CD4-positive, alpha-beta memory T cell (primary cell): ENCODE measurements at regions not wholly inside any gene's neighbourhood (a gene's known extent, or its start where the extent isn't known, plus 50 kb on each side); places are given as distances from the start of the nearest gene placed in this dataset.
A peak's percentile ranks its signal among the peaks of the same experiment; 100 is the strongest.
"Not testable (repeated sequence)": the region's sequence is repeated elsewhere in the genome, so short reads cannot be mapped to it uniquely, and the experiment has no call there.

Experiments
- CTCF ChIA-PET: fragments of 350-600 bp; sonication (Branson Sonifier 250); formaldehyde crosslinking; loops from one replicate; lab custom pipeline; 2021; ENCODE audit warnings: inconsistent platforms; ENCODE audit not compliant: partially characterized antibody; lab: Charles Lee
- POLR2A ChIA-PET: fragments of 350-600 bp; sonication (Branson Sonifier 250); formaldehyde crosslinking; loops from one replicate; lab custom pipeline; 2021; ENCODE audit not compliant: partially characterized antibody; lab: Charles Lee
- DNase-seq, 5 donors: peaks; one replicate each; pipeline versions ENCODE4 v3.0.0 to v3.0.0-alpha.2; 2020 to 2022; ENCODE audit warnings: mixed read lengths in 1 of 5
- H3K27ac ChIP-seq: one replicate; pipeline ENCODE4 v1.7.0; 2013; ENCODE audit warnings: low read depth, low read length
- H3K27me3 ChIP-seq: 2 replicates; pipeline ENCODE4 v1.7.0; 2013; ENCODE audit warnings: mild to moderate bottlenecking, low read length, moderate library complexity; ENCODE audit not compliant: insufficient read depth
- H3K36me3 ChIP-seq: 2 replicates; pipeline ENCODE4 v1.7.0; 2013; ENCODE audit warnings: mild to moderate bottlenecking, low read length, moderate library complexity; ENCODE audit not compliant: insufficient read depth
- H3K4me1 ChIP-seq: 2 replicates; pipeline ENCODE4 v1.7.0; 2013; ENCODE audit warnings: mild to moderate bottlenecking, low read length, moderate library complexity; ENCODE audit not compliant: insufficient read depth
- H3K4me3 ChIP-seq, 2 donors: one replicate each; pipeline ENCODE4 v1.7.0; 2013; ENCODE audit warnings: low read length in 2 of 2, mild to moderate bottlenecking in 1 of 2
- H3K9me3 ChIP-seq, 2 donors: one replicate each; pipeline ENCODE4 v1.7.0; 2013; ENCODE audit warnings: low read length in 2 of 2, control low read depth in 1 of 2; ENCODE audit not compliant: control insufficient read depth in 1 of 2
- H3K27ac Mint-ChIP-seq, 7 donors: one replicate each; pipeline ENCODE4 v1.8.0; 2020 to 2021; ENCODE audit warnings: mixed read lengths in 7 of 7, mild to moderate bottlenecking in 6 of 7, inconsistent platforms in 3 of 7, moderate library complexity in 3 of 7
- H3K27me3 Mint-ChIP-seq, 2 donors: one replicate each; pipeline ENCODE4 v1.8.0; 2020 to 2021; ENCODE audit warnings: mixed read lengths in 2 of 2
- H3K36me3 Mint-ChIP-seq, 2 donors: one replicate each; pipeline ENCODE4 v1.8.0; 2020 to 2021; ENCODE audit warnings: mixed read lengths in 2 of 2, inconsistent platforms in 1 of 2, mild to moderate bottlenecking in 1 of 2
- H3K4me1 Mint-ChIP-seq, 4 donors: one replicate each; pipeline ENCODE4 v1.8.0; 2020 to 2021; ENCODE audit warnings: mixed read lengths in 4 of 4, mild to moderate bottlenecking in 1 of 4
- H3K4me3 Mint-ChIP-seq, 8 donors: one replicate each; pipeline ENCODE4 v1.8.0; 2020 to 2021; ENCODE audit warnings: mixed read lengths in 8 of 8, mild to moderate bottlenecking in 7 of 8, moderate library complexity in 6 of 8, inconsistent platforms in 3 of 8
- H3K9me3 Mint-ChIP-seq, 8 donors: one replicate each; pipeline ENCODE4 v1.8.0; 2020 to 2021; ENCODE audit warnings: mixed read lengths in 8 of 8, mild to moderate bottlenecking in 5 of 8, inconsistent platforms in 3 of 8, moderate library complexity in 1 of 8
- intact Hi-C: fragments of 100-400 bp; cut with micrococcal nuclease; formaldehyde crosslinking; loops from one replicate; pipeline ENCODE4 v1.15.1; 2023

- POLR2A ChIA-PET, H3K9me3 Mint-ChIP-seq, CTCF ChIA-PET, H3K27me3 Mint-ChIP-seq, DNase-seq, H3K27me3 ChIP-seq, H3K4me1 ChIP-seq, H3K4me3 ChIP-seq, H3K4me3 Mint-ChIP-seq, H3K4me1 Mint-ChIP-seq, H3K27ac Mint-ChIP-seq, intact Hi-C loops, H3K36me3 ChIP-seq, H3K9me3 ChIP-seq, H3K36me3 Mint-ChIP-seq, H3K27ac ChIP-seq: not testable (repeated sequence)
These were observed 878.4 kb downstream of the PCDH11X start for GRCh38 chrX:92657593-92657992.

GRCh38 chrX:92659743-92660142, 880.6 kb downstream of the PCDH11X start:
- H3K27me3 Mint-ChIP-seq, H3K27ac Mint-ChIP-seq, H3K36me3 ChIP-seq, CTCF ChIA-PET, H3K9me3 ChIP-seq, H3K4me3 ChIP-seq, H3K4me1 Mint-ChIP-seq, H3K27me3 ChIP-seq, intact Hi-C loops, H3K36me3 Mint-ChIP-seq, DNase-seq, H3K9me3 Mint-ChIP-seq, H3K27ac ChIP-seq, H3K4me3 Mint-ChIP-seq, POLR2A ChIA-PET, H3K4me1 ChIP-seq: not testable (repeated sequence)

GRCh38 chrX:92692796-92693195, 913.6 kb downstream of the PCDH11X start:
- H3K4me3 ChIP-seq, H3K4me3 Mint-ChIP-seq, intact Hi-C loops, H3K27ac Mint-ChIP-seq, H3K4me1 Mint-ChIP-seq, H3K27ac ChIP-seq, H3K27me3 Mint-ChIP-seq, POLR2A ChIA-PET, H3K36me3 Mint-ChIP-seq, H3K9me3 Mint-ChIP-seq, H3K36me3 ChIP-seq, H3K9me3 ChIP-seq, H3K4me1 ChIP-seq, CTCF ChIA-PET, H3K27me3 ChIP-seq: not testable (repeated sequence)
- DNase-seq, result peak in 1 of 5 donors; percentile 13

GRCh38 chrX:92699388-92700092, 920.4 kb downstream of the PCDH11X start:
- CTCF ChIA-PET, H3K9me3 Mint-ChIP-seq, H3K27me3 ChIP-seq, H3K4me1 Mint-ChIP-seq, H3K4me3 Mint-ChIP-seq, DNase-seq, H3K27me3 Mint-ChIP-seq, H3K4me1 ChIP-seq, H3K27ac ChIP-seq, H3K4me3 ChIP-seq, POLR2A ChIA-PET, H3K27ac Mint-ChIP-seq, H3K36me3 Mint-ChIP-seq, H3K9me3 ChIP-seq, intact Hi-C loops, H3K36me3 ChIP-seq: not testable (repeated sequence)

GRCh38 chrX:92709784-92710183, 930.6 kb downstream of the PCDH11X start:
- H3K27ac Mint-ChIP-seq, H3K4me3 ChIP-seq, H3K4me3 Mint-ChIP-seq, CTCF ChIA-PET, H3K36me3 ChIP-seq, H3K27me3 Mint-ChIP-seq, H3K9me3 ChIP-seq, H3K4me1 Mint-ChIP-seq, H3K4me1 ChIP-seq, H3K27me3 ChIP-seq, H3K36me3 Mint-ChIP-seq, POLR2A ChIA-PET, DNase-seq, H3K27ac ChIP-seq, intact Hi-C loops, H3K9me3 Mint-ChIP-seq: not testable (repeated sequence)
